Activated CD4-positive, CD25-positive, alpha-beta regulatory T cell treated with anti-CD3 and anti-CD28 coated beads, Interleukin-2, amount 50 U/mL, for 72 hours (primary cell): ENCODE measurements at regions not wholly inside any gene's neighbourhood (a gene's known extent, or its start where the extent isn't known, plus 50 kb on each side); places are given as distances from the start of the nearest gene placed in this dataset.
"Not testable (repeated sequence)": the region's sequence is repeated elsewhere in the genome, so short reads cannot be mapped to it uniquely, and the experiment has no call there.

Source experiments
- DNase-seq: peaks from one replicate; pipeline ENCODE4 v3.0.0; 2021

- DNase-seq: no peak
These were observed 239.6 kb downstream of the SKIDA1 start for GRCh38 chr10:21285742-21286331.

DNA sequence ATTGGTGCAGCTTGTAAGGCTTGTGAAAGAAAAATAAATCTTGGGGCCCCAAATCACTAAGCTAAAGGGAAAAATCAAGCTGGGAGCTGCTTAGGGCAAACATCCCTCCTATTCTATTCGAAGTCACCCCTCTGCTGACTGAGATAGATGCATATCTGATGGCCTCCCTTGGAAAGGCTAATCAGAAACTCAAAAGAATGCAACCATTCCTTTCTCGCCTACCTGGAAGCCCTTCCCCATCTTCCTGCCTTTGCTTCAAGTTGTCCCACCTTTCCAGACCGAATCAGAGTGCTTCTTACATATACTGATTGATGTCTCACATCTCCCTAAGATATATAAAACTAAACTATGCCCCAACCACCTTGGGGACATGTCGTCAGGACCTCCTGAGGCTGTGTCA, 240.3 kb downstream of the SKIDA1 start:
- no peak for DNase-seq

DNA sequence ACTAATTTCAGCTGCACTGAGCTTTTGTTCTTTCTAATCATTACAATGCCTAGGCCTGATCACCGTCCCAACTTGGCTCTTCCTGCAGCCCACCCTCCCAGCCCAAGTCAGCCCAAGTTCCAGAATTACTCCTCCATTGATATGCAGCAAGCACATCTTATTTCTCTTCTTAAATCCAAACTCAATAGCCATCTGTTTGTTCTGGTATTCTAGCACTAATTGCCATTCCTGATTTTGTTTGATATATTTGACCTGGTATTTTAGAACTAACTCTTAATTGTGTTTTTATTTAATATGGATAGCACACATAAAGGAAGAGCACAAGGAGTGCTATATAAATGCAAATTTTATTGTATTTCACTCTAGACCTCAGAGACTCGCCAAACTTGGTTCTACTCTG, 241.2 kb downstream of the SKIDA1 start:
- DNase-seq: no peak

- not testable (repeated sequence) for DNase-seq
These were observed 242.4 kb downstream of the SKIDA1 start for GRCh38 chr10:21283053-21283452.

- DNase-seq: no peak
These were observed 243.6 kb downstream of the SKIDA1 start for GRCh38 chr10:21281765-21282484.

DNA sequence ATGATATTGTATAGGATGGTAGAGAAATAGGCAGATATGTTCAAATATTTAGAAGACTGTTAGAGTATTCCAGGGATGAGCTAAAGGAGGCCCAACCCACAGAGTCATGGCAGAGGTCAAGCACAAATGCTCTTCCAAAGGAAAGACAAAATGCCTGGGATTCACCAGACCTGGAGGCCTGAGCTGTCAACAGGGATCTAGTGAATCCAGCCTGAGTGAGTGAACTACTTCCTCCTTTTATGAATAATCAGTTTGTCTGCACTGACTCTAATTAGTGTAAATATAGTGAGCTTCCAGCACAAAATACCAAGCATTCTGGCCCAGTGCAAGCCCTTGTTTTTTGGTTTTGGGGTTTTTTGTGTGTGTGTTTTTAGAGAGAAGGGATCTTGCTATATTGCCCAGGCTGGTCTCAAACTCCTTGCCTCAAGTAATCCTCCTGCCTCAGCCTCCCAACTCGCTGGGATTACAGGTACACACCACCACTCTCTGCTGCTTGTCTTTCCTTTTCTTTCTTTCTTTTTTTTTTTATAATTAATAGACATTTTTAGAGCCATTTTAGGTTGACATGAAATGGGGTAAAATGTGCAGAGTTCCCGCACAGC, 244.4 kb downstream of the SKIDA1 start:
- DNase-seq: no peak

- DNase-seq: no peak
These were observed 245.4 kb downstream of the SKIDA1 start for GRCh38 chr10:21280037-21280436.

GRCh38 chr10:21279217-21279575, 246.3 kb downstream of the SKIDA1 start:
- DNase-seq: no peak

DNA sequence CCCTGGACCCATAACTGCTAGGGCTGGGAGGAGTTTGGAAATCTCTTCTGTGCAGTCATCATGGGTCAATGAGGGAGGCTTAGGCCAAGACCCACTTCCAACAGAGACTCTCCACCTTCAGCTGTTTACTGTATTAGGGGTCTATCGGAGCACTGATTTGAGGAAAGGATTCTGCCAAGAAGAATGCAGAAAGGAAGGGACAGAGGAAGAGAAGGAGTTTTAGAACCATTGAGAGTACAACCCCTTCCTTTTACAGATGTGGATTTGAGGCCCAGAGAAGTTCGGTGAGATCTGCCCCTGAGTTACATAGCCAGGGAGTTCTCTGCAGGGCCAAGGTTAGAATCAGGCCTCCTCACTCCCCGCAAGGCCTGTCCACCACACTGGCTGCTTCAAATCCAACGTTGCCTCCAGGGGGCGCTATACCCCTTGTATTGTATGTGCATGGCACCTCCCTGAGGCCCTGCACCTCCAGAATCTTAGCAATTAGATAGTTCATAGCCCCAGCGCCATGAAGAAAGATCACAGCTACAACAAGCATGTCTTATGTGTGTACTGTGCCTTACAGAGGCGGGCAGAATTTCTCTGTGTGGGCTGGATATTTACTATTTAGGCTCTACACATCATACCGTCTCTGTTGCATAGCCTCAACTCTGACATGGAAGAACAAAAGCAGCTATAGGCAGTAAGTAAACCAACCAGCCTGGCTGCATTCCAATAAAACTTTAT, 246.8 kb downstream of the SKIDA1 start:
- peak; percentile 73 for DNase-seq

GRCh38 chr10:21273400-21273968, 252.0 kb downstream of the SKIDA1 start:
- no peak for DNase-seq

DNA sequence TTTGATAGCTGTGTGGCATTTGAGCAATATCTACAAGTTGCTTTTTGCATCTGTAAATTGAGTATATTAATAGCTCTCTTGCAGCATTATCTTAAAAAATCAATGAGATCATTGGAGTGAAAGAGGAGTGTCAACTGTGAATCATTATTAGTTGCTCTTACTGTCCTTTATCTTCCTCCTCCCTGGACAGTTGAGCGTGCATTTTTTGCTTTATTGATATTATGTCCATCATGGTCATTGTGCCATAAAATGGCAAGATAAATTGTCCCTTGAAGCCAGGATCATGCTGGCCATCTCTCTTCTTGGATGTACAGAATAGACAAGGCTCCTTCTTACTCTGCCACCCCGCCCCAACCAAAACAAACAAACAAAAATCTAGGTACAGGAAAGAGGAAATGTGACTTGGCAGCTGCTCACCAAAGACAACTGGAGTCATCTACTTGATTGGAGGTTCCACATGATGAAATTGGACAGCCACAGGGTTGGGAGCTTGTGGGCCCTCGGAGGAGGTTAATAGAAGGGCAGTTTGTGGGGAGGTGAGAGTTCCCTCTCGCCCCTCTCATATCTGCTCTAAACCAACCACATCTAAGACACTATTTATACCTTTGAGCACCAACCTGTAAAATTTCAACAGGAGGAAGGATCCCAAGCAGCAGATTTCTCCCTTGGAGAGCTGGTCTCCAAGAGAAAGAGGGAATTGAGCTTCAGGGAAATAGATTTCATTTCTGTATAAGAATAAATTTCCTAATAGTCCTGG, 252.7 kb downstream of the SKIDA1 start:
- DNase-seq: no peak

DNA sequence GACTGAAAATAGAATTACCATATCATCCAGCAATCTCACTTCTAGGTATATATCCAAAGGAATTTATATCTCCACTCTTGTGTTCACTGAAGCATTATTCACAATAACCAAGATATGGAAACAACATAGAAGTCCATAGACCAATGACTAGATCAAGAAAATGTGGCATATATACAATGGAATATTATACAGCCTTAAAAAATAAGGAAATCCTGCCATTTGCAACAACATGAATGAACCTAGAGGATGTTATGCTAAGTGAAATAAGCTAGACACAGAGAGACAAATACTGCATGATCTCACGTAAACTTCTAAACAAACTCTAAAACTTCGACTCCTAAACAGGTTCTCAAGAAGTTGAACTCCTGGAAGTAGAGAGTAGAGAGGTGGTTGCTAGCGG, 254.5 kb downstream of the SKIDA1 start:
- DNase-seq: no peak

- DNase-seq: no peak
These were observed 256.2 kb downstream of the SKIDA1 start for GRCh38 chr10:21269289-21269688.

GRCh38 chr10:21265622-21266021, 259.9 kb downstream of the SKIDA1 start:
- DNase-seq: no peak

DNA sequence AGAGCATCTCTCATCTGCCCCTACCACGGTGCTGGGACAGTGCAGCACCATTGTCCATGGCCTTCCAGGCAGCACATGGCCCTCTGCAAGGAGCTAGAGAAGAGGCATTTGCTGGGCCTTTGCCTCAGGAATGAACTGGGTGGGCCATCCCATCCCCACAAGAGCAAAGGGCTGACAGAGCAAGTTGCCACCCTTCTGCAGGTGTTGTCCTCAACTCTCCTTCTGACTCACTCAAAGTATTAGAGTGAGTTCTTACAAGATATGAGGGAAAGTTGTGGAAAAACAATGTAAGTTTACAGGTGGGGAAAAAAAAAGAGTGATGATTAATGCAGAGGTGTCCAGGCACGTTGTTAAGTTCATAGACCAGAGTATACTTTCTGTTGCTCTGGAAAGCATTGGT, 261.2 kb downstream of the SKIDA1 start:
- no peak for DNase-seq

DNA sequence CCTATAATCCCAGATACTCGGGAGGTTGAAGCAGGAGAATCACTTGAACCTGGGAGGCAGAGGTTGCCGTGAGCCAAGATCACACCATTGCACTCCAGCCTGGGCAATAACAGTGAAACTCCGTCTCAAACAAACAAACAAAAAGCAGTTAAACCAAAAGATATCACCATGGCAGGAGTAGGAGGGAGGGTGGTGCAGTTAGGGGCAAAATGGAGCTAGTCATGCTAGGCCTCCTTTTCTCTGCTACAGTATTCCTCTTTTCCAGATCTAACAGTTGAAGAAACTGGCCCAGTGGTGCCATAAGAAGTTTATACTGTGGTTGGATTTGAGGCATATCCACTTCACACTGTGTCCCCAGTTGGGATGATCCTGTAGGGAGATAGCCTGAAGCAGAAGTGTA, 261.6 kb downstream of the SKIDA1 start:
- no peak for DNase-seq

DNA sequence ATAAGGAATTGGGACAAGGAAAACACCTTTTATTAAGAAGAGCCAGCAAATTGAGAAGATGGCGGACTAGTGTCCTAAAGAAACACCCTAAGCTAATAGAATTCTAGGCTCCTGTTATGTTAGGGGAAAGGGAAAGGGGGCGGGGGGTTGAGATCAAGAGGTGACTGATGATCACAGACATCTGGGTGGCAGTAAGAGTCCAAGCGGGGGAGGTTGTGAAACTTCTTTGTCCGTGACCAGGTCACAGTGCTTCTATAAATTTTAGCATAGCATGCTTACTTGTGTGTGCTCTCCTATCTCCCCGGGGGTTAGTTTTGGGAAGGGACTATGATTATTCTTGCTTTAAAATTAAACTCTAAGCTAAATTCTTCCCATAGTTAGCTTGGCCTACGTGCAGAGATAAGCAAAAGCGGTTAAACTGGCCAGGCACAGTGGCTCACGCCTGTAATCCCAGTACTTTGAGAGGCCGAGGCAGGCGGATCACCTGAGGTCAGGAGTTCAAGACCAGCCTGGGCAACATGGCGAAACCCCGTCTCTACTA, 262.1 kb downstream of the SKIDA1 start:
- no peak for DNase-seq

- DNase-seq: no peak
These were observed 263.6 kb downstream of the SKIDA1 start for GRCh38 chr10:21261842-21262294.

DNA sequence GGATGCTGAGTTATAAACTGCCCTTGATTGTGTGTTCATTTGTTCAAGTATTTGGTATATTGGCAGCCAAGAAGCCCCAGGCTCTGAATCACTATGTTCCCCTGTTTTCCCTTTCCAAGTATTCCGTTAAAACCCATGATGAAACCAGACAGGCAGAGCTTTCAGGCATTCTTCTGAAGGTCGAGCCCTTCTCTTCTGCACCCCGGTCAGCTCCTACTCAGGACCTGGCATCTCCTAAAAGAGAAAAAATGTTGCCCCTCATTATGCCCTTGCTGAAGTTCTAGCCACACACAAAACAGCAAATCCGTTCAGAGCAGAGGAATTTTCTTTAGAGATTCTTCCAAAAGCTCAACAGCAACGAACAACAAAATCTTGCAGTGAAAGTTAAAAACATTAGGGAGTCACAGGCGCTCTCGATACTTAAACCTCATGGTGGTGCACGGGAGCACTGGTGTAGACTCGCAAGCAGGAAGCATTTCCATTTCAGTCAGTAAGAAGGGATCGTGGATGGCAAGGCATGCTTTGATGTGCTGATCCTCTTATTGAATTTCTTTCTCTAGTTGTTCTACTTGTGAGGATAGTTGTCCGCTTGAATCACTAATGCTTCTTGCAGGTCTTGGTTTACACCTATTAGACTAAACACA, 264.9 kb downstream of the SKIDA1 start:
- DNase-seq: no peak

DNA sequence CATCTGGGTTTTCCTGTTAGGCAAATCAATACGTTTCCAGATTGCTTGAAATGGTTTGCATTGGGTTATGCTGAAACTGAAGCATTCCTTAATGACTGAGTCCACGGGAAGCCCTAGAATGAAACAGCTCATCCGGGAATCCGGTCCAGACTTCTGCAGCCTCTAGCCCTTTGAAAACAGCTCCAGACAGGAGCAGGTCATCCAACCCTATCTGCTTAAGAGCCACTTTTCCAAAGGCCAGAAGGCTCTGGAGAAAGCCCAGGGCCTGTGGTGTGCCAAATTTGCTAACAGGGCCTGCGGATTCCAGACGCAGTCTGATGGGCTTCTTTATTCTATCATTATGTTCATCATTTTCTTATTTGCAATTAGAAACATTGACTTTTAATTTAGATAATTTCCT, 265.4 kb downstream of the SKIDA1 start:
- no peak for DNase-seq

DNA sequence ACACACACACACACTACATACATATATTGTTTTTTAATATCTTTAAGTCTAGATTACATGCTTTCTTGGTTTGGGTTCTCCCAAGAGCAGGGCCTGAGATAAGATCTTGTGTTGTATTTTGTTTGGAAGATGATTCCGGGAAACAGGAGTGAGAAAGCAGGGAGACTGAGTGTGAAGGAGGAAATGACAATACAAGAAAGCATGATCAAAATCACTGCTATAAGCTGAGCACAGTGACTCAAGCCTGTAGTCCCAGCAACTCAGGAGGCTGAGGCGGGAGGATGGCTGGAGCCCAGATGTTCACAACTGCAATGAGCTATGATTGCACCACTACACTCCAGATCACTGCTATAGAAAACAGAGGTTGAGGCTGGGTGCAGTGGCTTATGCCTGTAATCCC, 267.6 kb downstream of the SKIDA1 start:
- DNase-seq: no peak

DNA sequence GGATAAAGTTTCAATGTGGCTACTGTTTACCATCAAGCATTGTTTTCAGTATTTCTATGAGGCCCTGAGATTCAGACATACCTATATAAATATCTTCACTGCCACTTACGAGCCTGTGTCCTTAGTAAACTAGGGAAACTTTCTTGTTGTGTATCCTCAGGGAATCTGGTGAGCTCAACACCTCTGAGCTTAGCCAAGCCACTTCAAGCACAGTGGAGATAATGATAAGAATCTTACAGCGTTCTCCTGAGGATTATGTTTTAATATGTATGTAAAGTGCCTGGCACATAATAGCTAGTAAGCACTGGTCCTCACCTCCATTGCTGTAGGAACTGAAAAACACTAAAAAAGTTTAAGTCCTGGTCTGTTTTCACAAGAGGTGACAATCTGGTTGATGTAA, 268.3 kb downstream of the SKIDA1 start:
- DNase-seq: no peak
